Stimulated activated CD4-positive, alpha-beta T cell treated with anti-CD3 and anti-CD28 coated beads, Interleukin-1b, Interleukin-23, amount 100 ng/mL, for 1 hour (primary cell): ENCODE measurements at regions not wholly inside any gene's neighbourhood (a gene's known extent, or its start where the extent isn't known, plus 50 kb on each side); places are given as distances from the start of the nearest gene placed in this dataset.
"Not testable (repeated sequence)": the region's sequence is repeated elsewhere in the genome, so short reads cannot be mapped to it uniquely, and the experiment has no call there.

Experiments
- DNase-seq, 2 donors: peaks; one replicate each; pipeline ENCODE4 v3.0.0-alpha.2; 2020; ENCODE audit warnings: low read depth in 2 of 2

DNA sequence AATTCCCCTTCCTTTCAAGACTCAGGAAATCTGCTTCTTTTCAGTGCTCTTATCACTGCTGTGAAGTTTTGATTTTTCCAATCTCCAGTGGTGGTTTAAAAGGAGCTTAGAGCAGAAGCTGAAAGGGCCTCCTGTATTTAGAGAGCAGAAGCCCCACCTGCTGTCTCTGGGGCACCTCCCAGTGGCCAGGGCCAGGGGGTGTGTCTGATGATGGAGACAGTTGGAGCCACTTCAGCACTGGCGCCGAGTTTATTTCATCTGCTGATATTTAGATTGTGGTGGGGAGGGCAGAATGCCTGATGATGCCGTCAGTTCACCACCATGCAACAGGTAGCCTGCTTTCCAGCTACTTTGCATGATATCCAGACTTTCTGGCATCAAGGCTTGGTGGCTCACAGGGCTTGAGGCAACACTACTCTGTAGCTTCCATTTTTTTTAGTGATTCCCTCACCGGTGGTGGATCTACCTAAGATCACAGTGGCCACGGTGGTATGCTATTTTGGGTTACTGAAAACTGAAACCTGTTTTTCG, 371.9 kb downstream of the KCNRG start:
- DNase-seq = no peak

DNA sequence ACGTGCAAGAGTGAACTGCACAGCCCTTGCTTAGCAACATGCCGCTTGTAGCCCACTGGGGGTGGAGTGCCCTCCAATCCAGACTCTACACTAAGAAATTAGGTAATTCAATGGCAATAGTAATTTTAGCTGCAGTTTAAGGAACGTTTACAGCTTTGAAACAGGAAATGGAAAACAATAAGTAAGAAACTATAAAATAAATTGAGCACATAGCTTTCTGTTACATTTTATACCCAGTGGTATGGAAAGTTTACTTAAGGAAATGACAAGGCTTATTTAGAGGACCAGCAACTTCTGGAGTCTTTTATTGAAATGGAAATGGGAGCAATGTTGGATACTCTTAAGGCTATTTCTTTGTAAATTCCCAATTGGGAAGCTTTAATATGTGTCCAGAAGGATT, 373.2 kb downstream of the KCNRG start:
- DNase-seq = no peak

DNA sequence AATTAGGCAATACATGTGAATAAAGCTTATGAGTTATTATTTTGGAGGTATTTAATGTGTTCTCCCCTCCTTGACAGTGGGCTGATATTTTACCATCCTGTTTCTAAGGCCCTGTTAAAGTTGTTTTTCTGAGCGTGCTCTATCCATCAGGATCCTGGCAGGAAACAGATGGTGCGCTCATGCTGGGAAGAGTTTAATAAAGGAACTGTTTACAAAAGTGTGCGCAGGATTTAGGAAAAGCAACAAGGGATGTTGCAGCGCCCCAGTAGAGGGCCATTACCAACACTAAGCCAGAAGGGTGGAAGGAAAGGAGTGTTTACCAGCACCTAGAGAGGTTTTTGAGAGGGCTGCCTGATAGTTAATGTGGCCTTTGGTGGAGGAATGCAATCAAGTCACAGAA, 374.5 kb downstream of the KCNRG start:
- no peak for DNase-seq

- no peak for DNase-seq
These were observed 375.4 kb downstream of the KCNRG start for GRCh38 chr13:50390503-50391248.

GRCh38 chr13:50392977-50393376, 377.7 kb downstream of the KCNRG start:
- no peak for DNase-seq

DNA sequence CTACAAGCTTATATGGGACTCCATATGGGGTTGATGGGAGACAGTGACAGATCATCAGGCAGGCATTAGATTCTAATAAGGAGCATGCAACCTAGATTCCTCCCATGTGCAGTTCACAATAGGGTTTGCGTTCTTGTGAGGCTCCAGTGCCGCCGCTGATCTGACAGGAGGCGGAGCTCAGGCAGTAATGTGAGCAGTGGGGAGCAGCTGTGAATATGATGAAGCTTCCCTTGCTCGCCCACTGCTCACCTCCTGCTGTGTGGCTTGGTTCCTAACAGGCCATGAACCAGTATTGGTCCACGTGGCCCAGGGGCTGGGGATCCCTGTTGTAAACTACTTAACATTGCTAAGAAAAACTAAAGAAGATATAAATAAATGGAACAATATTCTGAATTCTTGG, 378.4 kb downstream of the KCNRG start:
- DNase-seq = no peak

DNA sequence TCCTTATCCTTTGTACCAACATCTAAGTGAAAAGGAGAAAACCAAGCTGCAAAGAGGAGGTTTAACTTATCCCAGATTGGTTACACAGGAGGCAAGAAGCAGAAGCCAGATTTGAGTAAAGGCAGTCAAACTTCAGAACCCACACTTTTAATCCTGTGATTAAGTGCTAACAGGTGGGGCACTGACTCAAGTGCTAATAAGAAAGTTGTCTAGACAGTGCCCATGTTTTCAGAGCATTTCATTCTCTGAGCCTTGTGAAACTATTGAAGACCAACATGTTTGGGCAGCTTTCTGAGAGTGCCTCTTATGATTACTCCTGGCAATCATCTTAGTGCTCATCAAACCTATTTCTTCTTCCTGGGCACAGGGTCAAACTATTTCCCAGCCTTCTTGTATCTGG, 380.8 kb downstream of the KCNRG start:
- DNase-seq = no peak

- not testable (repeated sequence) for DNase-seq
These were observed 381.4 kb downstream of the KCNRG start for GRCh38 chr13:50396618-50397017.

GRCh38 chr13:50400035-50400726, 384.9 kb downstream of the KCNRG start:
- no peak for DNase-seq

GRCh38 chr13:50401049-50401505, 385.8 kb downstream of the KCNRG start:
- no peak for DNase-seq

DNA sequence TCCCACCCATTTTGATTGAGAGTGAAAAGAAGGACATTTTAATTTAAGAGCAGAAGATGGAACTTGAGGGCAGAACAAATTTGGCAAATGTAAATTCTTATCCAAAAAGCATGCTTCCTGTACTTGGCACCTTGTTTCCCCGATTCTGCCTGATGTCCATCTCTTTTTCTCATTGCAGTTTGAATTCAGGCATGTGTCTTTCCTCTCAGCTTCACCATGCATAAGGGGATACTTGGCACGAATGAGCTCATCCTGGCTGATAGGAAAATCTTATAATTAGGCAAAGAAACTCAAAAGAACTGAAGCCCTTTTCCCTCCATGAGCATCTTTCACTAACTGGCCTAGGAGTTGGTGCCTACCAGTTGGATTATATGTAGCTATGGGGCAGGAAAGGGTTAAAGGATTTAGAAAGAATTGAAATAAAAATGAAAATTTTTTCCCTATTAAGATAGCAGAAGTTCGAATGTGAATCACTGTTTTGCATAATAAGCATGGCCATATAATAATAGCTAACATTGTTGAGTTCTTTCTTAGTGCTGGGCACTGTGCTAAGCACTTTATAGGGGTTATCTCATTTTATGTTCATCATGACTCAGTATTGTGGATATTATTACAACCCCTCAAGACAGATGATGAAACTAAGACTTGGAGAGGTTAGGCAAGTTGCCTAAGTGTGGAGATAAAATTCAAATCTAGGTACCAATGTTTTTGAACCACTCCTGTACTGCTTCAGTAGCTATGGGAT, 386.6 kb downstream of the KCNRG start:
- DNase-seq = no peak

- no peak for DNase-seq
These were observed 388.1 kb downstream of the KCNRG start for GRCh38 chr13:50403311-50403710.

DNA sequence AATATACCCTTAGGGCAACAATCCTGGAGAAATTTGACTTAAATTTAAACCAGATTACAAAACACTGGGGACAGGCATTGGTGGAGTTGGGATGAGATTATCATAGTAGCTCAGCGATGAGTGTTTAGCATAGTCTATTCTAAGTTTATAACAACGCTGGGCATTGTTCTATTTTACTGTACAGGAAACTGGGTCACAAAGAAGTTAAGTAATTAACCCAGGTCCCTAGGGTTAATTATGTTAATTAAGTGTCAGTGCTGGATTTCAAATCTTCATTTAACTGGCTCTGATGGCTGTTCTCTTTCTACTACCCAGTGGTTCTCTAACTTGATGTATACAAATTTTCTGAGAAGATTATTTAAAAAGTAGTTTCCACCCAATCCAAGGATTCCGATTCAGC, 388.9 kb downstream of the KCNRG start:
- no peak for DNase-seq

DNA sequence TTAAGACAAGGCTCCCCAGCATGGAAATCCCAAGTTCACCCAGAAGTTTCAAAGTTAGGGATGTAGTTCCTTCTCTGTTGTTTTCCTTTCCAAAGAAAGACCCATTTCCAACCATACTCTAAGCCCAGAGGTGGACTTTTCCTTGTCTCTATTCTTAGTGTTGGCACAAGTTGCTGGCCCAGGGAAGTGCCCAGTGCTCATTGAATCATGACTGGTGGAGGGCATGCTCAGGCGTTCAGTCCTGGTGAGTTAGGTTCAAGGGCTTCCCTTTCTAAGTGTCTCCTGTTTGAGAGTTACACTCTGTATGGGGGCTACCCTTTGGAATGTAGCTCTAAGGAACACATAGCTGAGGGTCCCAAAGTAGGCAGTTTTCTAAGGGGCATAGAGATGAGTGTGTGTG, 389.5 kb downstream of the KCNRG start:
- no peak for DNase-seq

DNA sequence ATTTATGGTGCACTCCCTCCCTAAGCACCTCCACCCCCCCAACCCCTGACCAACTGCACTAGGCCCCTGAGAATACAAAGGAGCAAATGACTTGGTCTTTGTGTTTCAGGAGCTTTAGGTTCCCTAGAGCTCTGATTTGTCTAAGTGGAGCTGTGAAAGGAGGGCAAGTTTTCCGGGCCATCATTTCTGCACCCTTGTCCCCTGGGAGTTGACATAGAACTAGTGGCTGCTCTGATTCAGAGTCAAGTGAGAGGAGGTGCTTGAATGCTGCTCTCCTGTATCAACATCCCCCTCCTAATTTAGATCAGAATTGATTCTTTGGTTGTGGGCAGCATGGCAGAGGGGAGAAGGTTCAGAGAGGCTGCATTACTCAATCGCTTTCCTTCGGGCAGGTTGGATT, 391.6 kb downstream of the KCNRG start:
- DNase-seq = no peak

GRCh38 chr13:50408068-50408467, 392.8 kb downstream of the KCNRG start:
- DNase-seq = no peak

DNA sequence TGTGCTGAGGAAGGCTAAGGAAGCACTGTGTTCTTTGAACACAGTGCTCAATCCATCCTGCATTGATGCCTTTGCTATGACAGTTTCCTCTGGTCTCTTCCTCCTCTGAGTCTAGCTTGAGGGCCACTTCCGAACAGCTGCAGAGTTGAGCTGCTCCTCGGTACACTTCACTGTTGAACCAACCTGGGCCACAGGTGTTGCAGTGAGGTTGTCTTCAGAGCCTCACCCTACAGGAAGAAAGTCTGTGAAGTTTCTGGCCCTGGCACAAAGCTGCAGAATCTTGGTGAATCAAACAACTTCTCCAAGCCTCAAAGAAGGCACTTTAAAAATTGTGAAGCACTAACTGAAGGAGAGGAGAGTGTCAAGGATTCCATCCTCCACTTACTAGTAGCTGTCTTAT, 394.0 kb downstream of the KCNRG start:
- no peak for DNase-seq

DNA sequence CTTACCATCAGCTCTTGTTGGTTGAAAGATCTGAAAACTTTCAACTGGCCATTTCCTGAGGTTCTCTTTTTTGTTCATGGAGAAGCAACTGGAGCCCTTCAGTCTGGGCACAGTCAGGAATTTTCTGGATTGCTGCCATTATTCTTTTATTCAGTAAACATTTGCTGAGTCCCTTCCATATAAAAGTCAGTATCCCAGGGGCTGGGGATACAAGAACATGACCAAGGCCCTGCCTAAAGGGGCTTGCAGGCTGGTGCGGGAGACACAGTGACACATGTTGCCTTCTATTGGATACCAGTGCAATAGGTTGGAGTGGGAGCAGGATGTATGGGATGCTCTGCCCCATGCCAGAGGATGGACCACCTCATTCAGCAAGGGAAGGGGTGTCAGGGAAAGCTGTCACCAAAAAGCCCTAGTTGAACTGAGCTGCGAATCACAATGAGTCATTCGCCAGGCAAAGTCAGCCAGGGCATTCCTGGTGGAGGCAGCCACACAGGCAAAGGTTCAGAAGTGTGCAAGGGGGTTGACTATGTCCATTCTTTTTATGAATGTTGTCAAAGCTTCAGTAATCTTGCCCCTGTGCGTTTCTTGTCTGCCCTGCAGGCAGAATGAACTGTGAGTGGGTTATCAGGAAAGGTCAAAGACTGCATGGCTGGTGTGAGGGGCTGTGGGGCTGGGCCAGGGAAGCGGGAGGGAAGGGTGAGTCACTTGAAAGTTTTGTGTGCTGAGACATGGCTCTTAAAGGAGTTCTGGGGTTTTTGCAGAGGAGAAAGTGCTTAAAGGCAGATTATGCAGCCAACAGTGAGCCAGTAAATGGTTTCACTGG, 395.9 kb downstream of the KCNRG start:
- no peak for DNase-seq

GRCh38 chr13:50412046-50412617, 396.9 kb downstream of the KCNRG start:
- no peak for DNase-seq

DNA sequence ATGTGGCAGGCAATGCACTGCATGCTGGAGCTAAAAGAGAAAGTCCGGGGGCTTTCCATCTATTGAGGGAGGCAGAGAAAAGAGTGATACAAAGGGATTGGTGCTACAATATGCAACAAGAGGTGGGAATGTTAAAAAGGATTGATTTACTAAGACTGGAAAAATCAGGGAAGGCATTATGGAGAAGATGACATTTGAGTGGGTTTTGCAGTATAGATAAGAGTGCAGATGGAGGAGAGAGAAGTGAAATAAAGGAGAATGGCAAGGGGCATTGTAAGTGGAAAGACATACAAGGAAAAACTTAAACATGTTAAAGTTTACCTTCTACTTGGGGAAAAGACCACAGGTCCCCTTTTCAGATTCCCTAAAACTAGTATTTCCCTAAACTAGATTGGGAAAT, 399.4 kb downstream of the KCNRG start:
- DNase-seq = no peak

DNA sequence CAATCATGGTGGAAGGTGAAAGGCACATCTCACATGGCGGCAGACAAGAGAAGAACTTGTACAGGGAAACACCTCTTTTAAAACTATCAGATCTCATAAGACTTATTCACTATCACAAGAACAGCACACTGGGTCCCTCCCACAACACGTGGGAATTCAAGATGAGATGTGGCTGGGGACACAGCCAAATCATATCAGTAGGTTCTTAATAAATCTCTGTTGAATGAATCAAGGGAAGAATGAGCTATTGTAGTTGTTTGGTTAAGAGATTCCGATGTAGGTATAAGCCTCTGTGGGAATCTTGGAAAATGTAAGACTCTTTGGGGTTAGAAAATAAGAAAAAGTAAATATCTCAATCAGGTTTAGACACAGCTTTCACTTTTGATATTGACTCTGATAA, 400.2 kb downstream of the KCNRG start:
- no peak for DNase-seq
